ENCODE measurements at regions not wholly inside any gene's neighbourhood (a gene's known extent, or its start where the extent isn't known, plus 50 kb on each side); places are given as distances from the start of the nearest gene placed in this dataset.

GRCh38 chr4:138892483-138893407, 122.8 kb upstream of the NOCT start:
- DNase-seq (ENCODE audit: insufficient read length, low spot score) = no peak

GRCh38 chr4:138891631-138892031, 124.0 kb upstream of the NOCT start:
- no peak for DNase-seq (ENCODE audit: insufficient read length, low spot score)
- FAIRE-seq = no peak
- no peak for TF ChIP-seq POLR2A (IDR thresholded peaks at IDR 0.05; ENCODE audit: low read depth, low read length)

More at GRCh38 chr4:138892483-138893407, 122.8 kb upstream of the NOCT start:
- TF ChIP-seq POLR2A (IDR thresholded peaks at IDR 0.05; ENCODE audit: low read depth, low read length) = no peak
- no peak for FAIRE-seq

- FAIRE-seq (no peak), DNase-seq (ENCODE audit: insufficient read length, low spot score) (no peak)
Observed at GRCh38 chr4:138890891-138891570, 124.5 kb upstream of the NOCT start.

GRCh38 chr4:138889216-138889615, 126.4 kb upstream of the NOCT start:
- no peak for TF ChIP-seq POLR2A (IDR thresholded peaks at IDR 0.05; ENCODE audit: low read depth, low read length)
- DNase-seq (ENCODE audit: insufficient read length, low spot score) (no peak), FAIRE-seq (no peak)

More at GRCh38 chr4:138890891-138891570, 124.5 kb upstream of the NOCT start:
- TF ChIP-seq POLR2A (IDR thresholded peaks at IDR 0.05; ENCODE audit: low read depth, low read length) = no peak

- no peak for DNase-seq (ENCODE audit: insufficient read length, low spot score)
- TF ChIP-seq POLR2A (IDR thresholded peaks at IDR 0.05; ENCODE audit: low read depth, low read length) = no peak
- FAIRE-seq = no peak
Observed at GRCh38 chr4:138887741-138888140, 127.8 kb upstream of the NOCT start.

GRCh38 chr4:138887341-138887740, 128.2 kb upstream of the NOCT start:
- FAIRE-seq (no peak), DNase-seq (ENCODE audit: insufficient read length, low spot score) (no peak)
- no peak for TF ChIP-seq POLR2A (IDR thresholded peaks at IDR 0.05; ENCODE audit: low read depth, low read length)

- FAIRE-seq (no peak), DNase-seq (ENCODE audit: insufficient read length, low spot score) (no peak)
- no peak for TF ChIP-seq POLR2A (IDR thresholded peaks at IDR 0.05; ENCODE audit: low read depth, low read length)
Observed at GRCh38 chr4:138879757-138880156, 135.8 kb upstream of the NOCT start.

GRCh38 chr4:138875891-138876608, 139.5 kb upstream of the NOCT start:
- DNase-seq (ENCODE audit: insufficient read length, low spot score) = peak; percentile 12
- no peak for FAIRE-seq
- TF ChIP-seq POLR2A (IDR thresholded peaks at IDR 0.05; ENCODE audit: low read depth, low read length) = no peak

GRCh38 chr4:138871555-138871875, 144.1 kb upstream of the NOCT start:
- TF ChIP-seq POLR2A (IDR thresholded peaks at IDR 0.05; ENCODE audit: low read depth, low read length) = no peak
- no peak for DNase-seq (ENCODE audit: insufficient read length, low spot score)
- no peak for FAIRE-seq

GRCh38 chr4:138870737-138871554, 144.6 kb upstream of the NOCT start:
- no peak for FAIRE-seq
- no peak for TF ChIP-seq POLR2A (IDR thresholded peaks at IDR 0.05; ENCODE audit: low read depth, low read length)
- peak; percentile 7 for DNase-seq (ENCODE audit: insufficient read length, low spot score)

- FAIRE-seq (no peak), DNase-seq (ENCODE audit: insufficient read length, low spot score) (no peak)
- no peak for TF ChIP-seq POLR2A (IDR thresholded peaks at IDR 0.05; ENCODE audit: low read depth, low read length)
Observed at GRCh38 chr4:138869631-138870030, 145.9 kb upstream of the NOCT start.

GRCh38 chr4:138869165-138869564, 146.4 kb upstream of the NOCT start:
- TF ChIP-seq POLR2A (IDR thresholded peaks at IDR 0.05; ENCODE audit: low read depth, low read length) = no peak
- FAIRE-seq (no peak), DNase-seq (ENCODE audit: insufficient read length, low spot score) (no peak)

GRCh38 chr4:138868562-138868961, 147.0 kb upstream of the NOCT start:
- no peak for TF ChIP-seq POLR2A (IDR thresholded peaks at IDR 0.05; ENCODE audit: low read depth, low read length)
- FAIRE-seq = no peak
- DNase-seq (ENCODE audit: insufficient read length, low spot score) = no peak

All from H54 (cell line).